Ovary (tissue), 7 donors: ENCODE measurements at regions not wholly inside any gene's neighbourhood (a gene's known extent, or its start where the extent isn't known, plus 50 kb on each side); places are given as distances from the start of the nearest gene placed in this dataset.

Experiments used
- DNase-seq, 5 donors: peaks; one replicate each; pipeline ENCODE4 v3.0.0-alpha.2; 2019 to 2020
- H3K27ac ChIP-seq, 2 donors: fragments of 200-600 bp; one replicate each; pipeline versions ENCODE4 v1.5.1 to v1.8.0; 2019 to 2022
- H3K27me3 ChIP-seq: fragments of 200-600 bp; one replicate; pipeline ENCODE4 v1.8.0; 2022
- H3K36me3 ChIP-seq: fragments of 200-600 bp; sonication (generic); one replicate; pipeline ENCODE4 v1.5.1; 2019
- H3K4me1 ChIP-seq: one replicate; pipeline ENCODE4 v1.8.1; 2013; ENCODE audit warnings: mild to moderate bottlenecking, moderate library complexity; ENCODE audit not compliant: insufficient read depth
- H3K4me3 ChIP-seq: fragments of 200-600 bp; sonication (generic); one replicate; pipeline ENCODE4 v1.5.1; 2017
- H3K9me3 ChIP-seq, 2 donors: fragments of 200-600 bp in 1 of 2; sonication (generic) in 1 of 2; one replicate each; pipeline versions ENCODE4 v1.5.1 to v1.8.1; 2013 to 2019; ENCODE audit warnings: mild to moderate bottlenecking in 1 of 2, moderate library complexity in 1 of 2
- CTCF ChIP-seq, 3 donors: fragments of 450-650 bp in 2 of 3; fragments of 200-600 bp in 1 of 3; IDR thresholded peaks; one replicate each; pipeline versions ENCODE4 v1.5.1 to v1.8.0; 2016 to 2022; ENCODE audit warnings: antibody characterized with exemption in 3 of 3, mild to moderate bottlenecking in 1 of 3
- EP300 ChIP-seq: sonication (generic); formaldehyde crosslinking; IDR thresholded peaks from one replicate; pipeline ENCODE4 v1.6.1; 2017; ENCODE audit warnings: antibody characterized with exemption
- POLR2A ChIP-seq: fragments of 450-650 bp; IDR thresholded peaks from one replicate; pipeline ENCODE4 v1.6.1; 2017; ENCODE audit warnings: antibody characterized with exemption, mild to moderate bottlenecking, moderate library complexity
- WGBS, 3 donors: extraction: QIAGEN DNeasy Blood & Tissue Kit in 1 of 3; methylation state at CpG; one replicate each; pipeline versions ENCODE4 v1.1.5 to v1.1.7; 2013 to 2017; 5-methylcytosine and 5-hydroxymethylcytosine counted together
- intact Hi-C, 4 donors: fragments of 100-400 bp; cut with DNase I; formaldehyde crosslinking; loops; one replicate each; pipeline versions ENCODE4 v1.11.0 to v1.15.1; 2022 to 2023
- donor health status: DM: no; HTN: no; CAD: no; lungs with moderate emphysema.
- donor health status: DM: no; HTN: no; CAD: no.
- donor health status: Bipolar disorder and iron deficiency.
- donor health status: DM: no; HTN: no; CAD: no.
- donor health status: DM: yes; HTN: yes; CAD: no.

GRCh38 chr4:105059337-105059736 is 87.3 kb upstream of the TET2 start:
- DNase-seq = no peak
- intact Hi-C loops = no loop called here
- Histone ChIP-seq H3K9me3 (no peaks in the 10 kb centered on the region), H3K4me3 (no peak overlapping the region), H3K27me3 (no peaks in the 10 kb centered on the region), H3K4me1 (no peaks in the 10 kb centered on the region), H3K27ac (no peak overlapping the region), H3K36me3 (no peaks in the 10 kb centered on the region)
- TF ChIP-seq EP300 (no peak), CTCF (IDR thresholded peaks at IDR 0.05) (no peak), POLR2A (no peak)

GRCh38 chr4:105060628-105061027 is 86.0 kb upstream of the TET2 start:
- DNase-seq = no peak
- intact Hi-C loops = no loop called here
- H3K4me1 ChIP-seq = no peaks in the 10 kb centered on the region
- H3K36me3 ChIP-seq = no peaks in the 10 kb centered on the region
- H3K27ac ChIP-seq = no peak overlapping the region
- TF ChIP-seq EP300 (no peak), CTCF (IDR thresholded peaks at IDR 0.05) (no peak), POLR2A (no peak)
- H3K27me3 ChIP-seq = no peaks in the 10 kb centered on the region
- WGBS, 3 donors = 76 to 84% (median 80%) methylated on average over 1 of the region's 1 CpG
- no peak overlapping the region for H3K4me3 ChIP-seq
- H3K9me3 ChIP-seq = no peaks in the 10 kb centered on the region

GRCh38 chr4:105061136-105061696 is 85.5 kb upstream of the TET2 start:
- intact Hi-C loops = no loop called here
- no peaks in the 10 kb centered on the region for H3K27me3 ChIP-seq
- TF ChIP-seq POLR2A (no peak), CTCF (IDR thresholded peaks at IDR 0.05) (no peak), EP300 (no peak)
- H3K27ac ChIP-seq = no peak overlapping the region
- no peak overlapping the region for H3K4me3 ChIP-seq
- no peaks in the 10 kb centered on the region for H3K9me3 ChIP-seq
- DNase-seq = no peak
- H3K36me3 ChIP-seq = no peaks in the 10 kb centered on the region
- 38 to 41% (median 39%) methylated on average over 5 of the region's 5 CpGs for WGBS, 3 donors
- H3K4me1 ChIP-seq = no peaks in the 10 kb centered on the region

- no peaks in the 10 kb centered on the region for H3K27me3 ChIP-seq
- H3K36me3 ChIP-seq = no peaks in the 10 kb centered on the region
- WGBS, 3 donors = 16 to 24% (median 20%) methylated on average over 1 of the region's 1 CpG
- H3K4me3 ChIP-seq = no peak overlapping the region
- H3K27ac ChIP-seq = no peak overlapping the region
- intact Hi-C loops = no loop called here
- no peak for DNase-seq
- no peak for TF ChIP-seq EP300
- TF ChIP-seq CTCF (IDR thresholded peaks at IDR 0.05) = no peak
- TF ChIP-seq POLR2A = no peak
- no peaks in the 10 kb centered on the region for H3K4me1 ChIP-seq
- H3K9me3 ChIP-seq = no peaks in the 10 kb centered on the region
Observed at GRCh38 chr4:105061731-105062130, 84.9 kb upstream of the TET2 start.

GRCh38 chr4:105066401-105066800 is 80.3 kb upstream of the TET2 start:
- H3K4me3 ChIP-seq = no peak overlapping the region
- intact Hi-C loops = no loop called here
- H3K27ac ChIP-seq = no peak overlapping the region
- H3K9me3 ChIP-seq = no peaks in the 10 kb centered on the region
- no peaks in the 10 kb centered on the region for H3K4me1 ChIP-seq
- H3K36me3 ChIP-seq = no peaks in the 10 kb centered on the region
- no peaks in the 10 kb centered on the region for H3K27me3 ChIP-seq
- DNase-seq = no peak
- TF ChIP-seq CTCF (IDR thresholded peaks at IDR 0.05) (no peak), POLR2A (no peak), EP300 (no peak)
